KMS-11 (cell line): ENCODE measurements at regions not wholly inside any gene's neighbourhood (a gene's known extent, or its start where the extent isn't known, plus 50 kb on each side); places are given as distances from the start of the nearest gene placed in this dataset.

Experiments used
- H2AFZ ChIP-seq: fragments of 200-600 bp; sonication (generic); 2 replicates; pipeline ENCODE4 v1.6.1; 2016; ENCODE audit warnings: antibody characterized with exemption, mixed run types, low read depth
- H3K27ac ChIP-seq: fragments of 200-600 bp; sonication (generic); 2 replicates; pipeline ENCODE4 v1.6.1; 2016; ENCODE audit warnings: mild to moderate bottlenecking, mixed run types
- H3K27me3 ChIP-seq: fragments of 200-600 bp; sonication (generic); 2 replicates; pipeline ENCODE4 v1.6.1; 2017; ENCODE audit warnings: mild to moderate bottlenecking, low read depth, mixed run types, moderate library complexity; ENCODE audit not compliant: insufficient read depth
- H3K36me3 ChIP-seq: fragments of 200-600 bp; sonication (generic); 2 replicates; pipeline ENCODE4 v1.6.1; 2017; ENCODE audit warnings: mild to moderate bottlenecking, mixed run types; ENCODE audit not compliant: insufficient read depth
- H3K4me1 ChIP-seq: fragments of 200-600 bp; sonication (generic); 2 replicates; pipeline ENCODE4 v1.6.1; 2016; ENCODE audit warnings: mild to moderate bottlenecking, low read depth, mixed run types; ENCODE audit not compliant: poor library complexity, severe bottlenecking
- H3K4me2 ChIP-seq: fragments of 200-600 bp; sonication (generic); 2 replicates; pipeline ENCODE4 v1.7.0; 2016; ENCODE audit warnings: mild to moderate bottlenecking, mixed run types
- H3K4me3 ChIP-seq: fragments of 200-600 bp; sonication (generic); IDR thresholded peaks from 2 replicates; pipeline ENCODE4 v1.6.1; 2017; ENCODE audit warnings: low read depth, low read length, mixed read lengths; ENCODE audit not compliant: insufficient read depth
- H3K79me2 ChIP-seq: fragments of 200-600 bp; sonication (generic); 2 replicates; pipeline ENCODE4 v1.6.1; 2016; ENCODE audit warnings: low read depth, mixed run types; ENCODE audit not compliant: insufficient read depth
- H3K9ac ChIP-seq: fragments of 200-600 bp; sonication (generic); 2 replicates; pipeline ENCODE4 v1.6.1; 2016; ENCODE audit warnings: mild to moderate bottlenecking, mixed run types
- H4K20me1 ChIP-seq: fragments of 200-600 bp; sonication (generic); 2 replicates; pipeline ENCODE4 v1.6.1; 2016; ENCODE audit warnings: mild to moderate bottlenecking, mixed run types; ENCODE audit not compliant: insufficient read depth
- TF ChIP-seq, protein P1 (sequence below): fragments of 200-600 bp; sonication (generic); conservative IDR thresholded peaks from 2 replicates; pipeline ENCODE4 v1.6.1; 2017; ENCODE audit warnings: low read depth, mild to moderate bottlenecking, antibody characterized with exemption, low read length, moderate library complexity, mixed read lengths

GRCh38 chr2:88307817-88308216 lies 137.7 kb downstream of the THNSL2 start:
- no peaks in the 10 kb centered on the region for H3K27me3 ChIP-seq
- no peak overlapping the region for H3K4me3 ChIP-seq
- TF ChIP-seq, protein P1, sequence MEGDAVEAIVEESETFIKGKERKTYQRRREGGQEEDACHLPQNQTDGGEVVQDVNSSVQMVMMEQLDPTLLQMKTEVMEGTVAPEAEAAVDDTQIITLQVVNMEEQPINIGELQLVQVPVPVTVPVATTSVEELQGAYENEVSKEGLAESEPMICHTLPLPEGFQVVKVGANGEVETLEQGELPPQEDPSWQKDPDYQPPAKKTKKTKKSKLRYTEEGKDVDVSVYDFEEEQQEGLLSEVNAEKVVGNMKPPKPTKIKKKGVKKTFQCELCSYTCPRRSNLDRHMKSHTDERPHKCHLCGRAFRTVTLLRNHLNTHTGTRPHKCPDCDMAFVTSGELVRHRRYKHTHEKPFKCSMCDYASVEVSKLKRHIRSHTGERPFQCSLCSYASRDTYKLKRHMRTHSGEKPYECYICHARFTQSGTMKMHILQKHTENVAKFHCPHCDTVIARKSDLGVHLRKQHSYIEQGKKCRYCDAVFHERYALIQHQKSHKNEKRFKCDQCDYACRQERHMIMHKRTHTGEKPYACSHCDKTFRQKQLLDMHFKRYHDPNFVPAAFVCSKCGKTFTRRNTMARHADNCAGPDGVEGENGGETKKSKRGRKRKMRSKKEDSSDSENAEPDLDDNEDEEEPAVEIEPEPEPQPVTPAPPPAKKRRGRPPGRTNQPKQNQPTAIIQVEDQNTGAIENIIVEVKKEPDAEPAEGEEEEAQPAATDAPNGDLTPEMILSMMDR, result peak; percentile 81
- H3K4me1 ChIP-seq, result no peaks in the 10 kb centered on the region
- H3K9ac ChIP-seq, result no peak overlapping the region
- H3K36me3 ChIP-seq, result no peaks in the 10 kb centered on the region
- H3K27ac ChIP-seq, result no peak overlapping the region
- no peaks in the 10 kb centered on the region for H3K79me2 ChIP-seq
- no peaks in the 10 kb centered on the region for H4K20me1 ChIP-seq
- H3K4me2 ChIP-seq, result no peak overlapping the region
- no peak overlapping the region for H2AFZ ChIP-seq

GRCh38 chr2:88303865-88304264 lies 133.7 kb downstream of the THNSL2 start:
- Histone ChIP-seq H3K36me3 (no peaks in the 10 kb centered on the region), H3K4me1 (no peaks in the 10 kb centered on the region), H3K27me3 (no peaks in the 10 kb centered on the region), H3K27ac (no peak overlapping the region), H2AFZ (no peak overlapping the region), H3K9ac (no peak overlapping the region), H3K4me3 (no peak overlapping the region), H3K4me2 (no peak overlapping the region), H3K79me2 (no peaks in the 10 kb centered on the region), H4K20me1 (no peaks in the 10 kb centered on the region)
- TF ChIP-seq, protein P1, result no peak

DNA sequence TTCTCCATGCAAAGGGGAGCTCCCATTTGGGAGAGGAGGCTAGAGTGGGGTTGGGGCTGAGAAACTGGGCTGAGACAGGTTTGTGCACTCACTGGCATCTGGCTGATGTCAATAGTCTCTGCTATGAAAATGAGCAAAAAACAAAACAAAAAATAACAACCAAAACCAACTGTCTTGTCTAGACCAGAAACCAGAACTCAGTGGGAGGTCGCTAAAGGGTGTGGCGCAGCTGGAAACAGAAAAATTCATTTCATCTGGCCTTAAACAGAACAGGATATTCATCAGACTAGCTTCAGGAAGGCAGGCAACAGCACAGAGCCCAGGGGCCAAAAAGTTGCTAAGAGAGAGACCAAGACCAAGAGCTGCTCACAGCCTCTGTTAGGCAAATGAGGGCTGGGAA lies 126.1 kb downstream of the THNSL2 start:
- Histone ChIP-seq H3K9ac (no peak overlapping the region), H3K79me2 (no peaks in the 10 kb centered on the region), H3K36me3 (no peaks in the 10 kb centered on the region), H4K20me1 (no peaks in the 10 kb centered on the region), H3K4me1 (peaks cover 18% of the 10 kb centered on the region), H3K4me2 (peak overlapping the region; percentile 32; the same call in 1 of the 2 replicates), H3K27ac (no peak overlapping the region; the same call in 1 of the 2 replicates), H2AFZ (peak overlapping the region; percentile 29; the same call in 1 of the 2 replicates), H3K27me3 (no peaks in the 10 kb centered on the region), H3K4me3 (no peak overlapping the region)
- TF ChIP-seq, protein P1, result no peak

GRCh38 chr2:88283886-88284592 lies 113.9 kb downstream of the THNSL2 start:
- H3K36me3 ChIP-seq, result no peaks in the 10 kb centered on the region
- H3K27me3 ChIP-seq, result no peaks in the 10 kb centered on the region
- H2AFZ ChIP-seq, result no peak overlapping the region

More at GRCh38 chr2:88283886-88284592, 113.9 kb downstream of the THNSL2 start:
- Histone ChIP-seq H3K79me2 (no peaks in the 10 kb centered on the region), H3K4me1 (no peaks in the 10 kb centered on the region), H3K4me3 (no peak overlapping the region), H3K4me2 (no peak overlapping the region), H3K9ac (no peak overlapping the region), H4K20me1 (no peaks in the 10 kb centered on the region), H3K27ac (no peak overlapping the region)
- TF ChIP-seq, protein P1, result no peak
